GM23338 (cell line): ENCODE measurements at regions not wholly inside any gene's neighbourhood (a gene's known extent, or its start where the extent isn't known, plus 50 kb on each side); places are given as distances from the start of the nearest gene placed in this dataset.

Source experiments
- ATAC-seq: fragments of 200-7000 bp; cut with Tn5 transposase; 3 replicates; pipeline ENCODE4 v1.9.1; 2020
- DNase-seq: peaks from one replicate; pipeline ENCODE4 v3.0.0-alpha.2; 2015; ENCODE audit warnings: low spot score
- H2AFZ ChIP-seq: fragments of 200-600 bp; sonication (generic); 2 replicates; pipeline ENCODE4 v1.8.0; 2016; ENCODE audit warnings: antibody characterized with exemption, mild to moderate bottlenecking, moderate library complexity
- H3F3A ChIP-seq: fragments of 200-600 bp; sonication (generic); replicated peaks from 2 replicates; pipeline ENCODE4 v1.8.0; 2017; ENCODE audit warnings: antibody characterized with exemption, mixed run types, low read depth
- H3K27ac ChIP-seq: fragments of 200-600 bp; sonication (generic); 2 replicates; pipeline ENCODE4 v1.6.1; 2016; ENCODE audit warnings: low read depth
- H3K27me3 ChIP-seq: fragments of 200-600 bp; sonication (generic); 2 replicates; pipeline ENCODE4 v1.8.0; 2016; ENCODE audit warnings: mild to moderate bottlenecking, mixed run types, moderate library complexity; ENCODE audit not compliant: insufficient read depth
- H3K36me3 ChIP-seq: fragments of 200-600 bp; sonication (generic); 2 replicates; pipeline ENCODE4 v1.8.0; 2016; ENCODE audit warnings: mild to moderate bottlenecking; ENCODE audit not compliant: insufficient read depth
- H3K4me1 ChIP-seq: fragments of 200-600 bp; sonication (generic); 2 replicates; pipeline ENCODE4 v1.8.0; 2016; ENCODE audit warnings: mild to moderate bottlenecking, moderate library complexity; ENCODE audit not compliant: insufficient read depth
- H3K4me2 ChIP-seq: fragments of 200-600 bp; sonication (generic); 2 replicates; pipeline ENCODE4 v1.7.1; 2017; ENCODE audit warnings: mixed run types
- H3K4me3 ChIP-seq: fragments of 200-600 bp; sonication (generic); 2 replicates; pipeline ENCODE4 v1.6.1; 2016; ENCODE audit warnings: mixed run types
- H3K79me2 ChIP-seq: fragments of 200-600 bp; sonication (generic); replicated peaks from 2 replicates; pipeline ENCODE4 v1.8.0; 2017; ENCODE audit warnings: mild to moderate bottlenecking; ENCODE audit not compliant: insufficient read depth
- H3K9me2 ChIP-seq: fragments of 200-600 bp; sonication (generic); 2 replicates; pipeline ENCODE4 v1.8.0; 2017; ENCODE audit not compliant: insufficient read depth
- H4K20me1 ChIP-seq: fragments of 200-600 bp; sonication (generic); replicated peaks from 2 replicates; pipeline ENCODE4 v1.8.0; 2017; ENCODE audit warnings: mild to moderate bottlenecking; ENCODE audit not compliant: insufficient read depth
- H3K27ac Mint-ChIP-seq: 2 replicates; pipeline ENCODE4 v1.8.0; 2020; ENCODE audit warnings: inconsistent platforms, mild to moderate bottlenecking, moderate library complexity, mixed read lengths
- H3K27me3 Mint-ChIP-seq: 3 replicates; pipeline ENCODE4 v1.8.0; 2022; ENCODE audit warnings: low read depth, mild to moderate bottlenecking, moderate library complexity, mixed read lengths, inconsistent platforms; ENCODE audit not compliant: insufficient read depth, poor library complexity
- H3K36me3 Mint-ChIP-seq: 3 replicates; pipeline ENCODE4 v1.8.0; 2021; ENCODE audit warnings: low read depth, mild to moderate bottlenecking, inconsistent platforms, moderate library complexity, mixed read lengths
- H3K4me1 Mint-ChIP-seq: 3 replicates; pipeline ENCODE4 v1.8.0; 2020; ENCODE audit warnings: mild to moderate bottlenecking, inconsistent platforms, mixed read lengths
- H3K4me3 Mint-ChIP-seq: 3 replicates; pipeline ENCODE4 v1.8.0; 2021; ENCODE audit warnings: moderate library complexity, mild to moderate bottlenecking, inconsistent platforms, mixed read lengths
- H3K9me3 Mint-ChIP-seq: 3 replicates; pipeline ENCODE4 v1.8.0; 2020; ENCODE audit warnings: moderate library complexity, mild to moderate bottlenecking, inconsistent platforms, mixed read lengths
- EZH2phosphoT487 ChIP-seq: fragments of 200-600 bp; sonication (generic); IDR thresholded peaks from one replicate; pipeline ENCODE4 v1.8.1; 2018; ENCODE audit warnings: antibody characterized with exemption; ENCODE audit not compliant: unreplicated experiment
- JUNB ChIP-seq: IDR thresholded peaks from one replicate; pipeline ENCODE4 v1.6.1; 2016; ENCODE audit warnings: antibody characterized with exemption; ENCODE audit not compliant: unreplicated experiment
- NANOG ChIP-seq: IDR thresholded peaks from 2 replicates; pipeline ENCODE4 v1.6.1; 2016; ENCODE audit warnings: antibody characterized with exemption, borderline replicate concordance
- POLR2AphosphoS5 ChIP-seq: IDR thresholded peaks from 2 replicates; pipeline ENCODE4 v1.6.1; 2016; ENCODE audit warnings: antibody characterized with exemption, low read depth
- REST ChIP-seq: IDR thresholded peaks from one replicate; pipeline ENCODE4 v1.6.1; 2018; ENCODE audit warnings: antibody characterized with exemption; ENCODE audit not compliant: unreplicated experiment
- STAT1 ChIP-seq: IDR thresholded peaks from one replicate; pipeline ENCODE4 v1.6.1; 2016; ENCODE audit warnings: antibody characterized with exemption; ENCODE audit not compliant: unreplicated experiment
- ZNF114 ChIP-seq: fragments of 250-450 bp; sonication (Bioruptor Pico); IDR thresholded peaks from 2 replicates; pipeline ENCODE4 v1.5.0; 2020; ENCODE audit warnings: mild to moderate bottlenecking, moderate library complexity
- ZNF331 ChIP-seq: fragments of 250-450 bp; sonication (Bioruptor Pico); IDR thresholded peaks from 2 replicates; pipeline ENCODE4 v1.5.0; 2020; ENCODE audit warnings: low read depth, mild to moderate bottlenecking, moderate library complexity
- ZNF462 ChIP-seq: fragments of 250-450 bp; sonication (Bioruptor Pico); IDR thresholded peaks from 2 replicates; pipeline ENCODE4 v1.5.0; 2020; ENCODE audit warnings: mild to moderate bottlenecking, moderate library complexity
- TF ChIP-seq, protein P1 (sequence below): IDR thresholded peaks from 2 replicates; pipeline ENCODE4 v1.6.1; 2016; ENCODE audit warnings: antibody characterized with exemption

GRCh38 chr9:115379719-115380118 is 261.8 kb upstream of the TNC start (continued):
- TF ChIP-seq REST (no peak), ZNF114 (CRISPR knock-in tag) (no peak), ZNF331 (no peak), EZH2phosphoT487 (no peak)
- TF ChIP-seq, protein P1, sequence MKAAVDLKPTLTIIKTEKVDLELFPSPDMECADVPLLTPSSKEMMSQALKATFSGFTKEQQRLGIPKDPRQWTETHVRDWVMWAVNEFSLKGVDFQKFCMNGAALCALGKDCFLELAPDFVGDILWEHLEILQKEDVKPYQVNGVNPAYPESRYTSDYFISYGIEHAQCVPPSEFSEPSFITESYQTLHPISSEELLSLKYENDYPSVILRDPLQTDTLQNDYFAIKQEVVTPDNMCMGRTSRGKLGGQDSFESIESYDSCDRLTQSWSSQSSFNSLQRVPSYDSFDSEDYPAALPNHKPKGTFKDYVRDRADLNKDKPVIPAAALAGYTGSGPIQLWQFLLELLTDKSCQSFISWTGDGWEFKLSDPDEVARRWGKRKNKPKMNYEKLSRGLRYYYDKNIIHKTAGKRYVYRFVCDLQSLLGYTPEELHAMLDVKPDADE, result no peak

DNA sequence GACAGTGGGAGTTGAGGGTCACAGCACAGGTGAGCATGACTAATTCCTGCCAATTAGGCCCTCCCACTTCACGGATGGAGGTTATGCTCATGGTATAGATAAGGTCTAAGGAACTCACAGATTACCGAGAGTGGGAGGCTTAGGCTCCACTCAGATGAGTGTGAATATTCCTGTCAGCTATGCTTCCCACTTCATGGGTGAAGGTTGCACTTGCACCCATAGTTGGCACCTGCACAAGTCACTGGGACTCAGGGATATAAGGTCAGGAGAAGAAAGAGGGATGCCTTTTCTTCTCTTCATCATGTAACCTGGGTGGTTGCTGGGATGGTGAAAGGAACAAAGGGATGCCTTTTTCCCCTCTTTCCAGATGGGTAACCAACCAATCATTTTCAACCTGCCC is 264.9 kb upstream of the TNC start:
- Mint-ChIP-seq H3K27me3 (peaks cover 2% of the 10 kb centered on the region), H3K4me3 (no peak overlapping the region), H3K27ac (no peak overlapping the region), H3K9me3 (peaks cover 46% of the 10 kb centered on the region), H3K4me1 (no peaks in the 10 kb centered on the region), H3K36me3 (peaks cover 25% of the 10 kb centered on the region)
- no peak overlapping the region for H3K4me2 ChIP-seq
- no peaks in the 10 kb centered on the region for H3K79me2 ChIP-seq
- H3K9me2 ChIP-seq, result no peaks in the 10 kb centered on the region; the same call in 1 of the 2 replicates
- H3K27me3 ChIP-seq, result no peaks in the 10 kb centered on the region
- no peaks in the 10 kb centered on the region for H3F3A ChIP-seq
- no peak overlapping the region for H3K4me3 ChIP-seq
- H3K36me3 ChIP-seq, result peaks cover 5% of the 10 kb centered on the region; the same call in 1 of the 2 replicates
- DNase-seq (no peak), ATAC-seq (no peak)
- no peak overlapping the region for H3K27ac ChIP-seq
- H2AFZ ChIP-seq, result no peak overlapping the region
- no peaks in the 10 kb centered on the region for H4K20me1 ChIP-seq
- no peaks in the 10 kb centered on the region for H3K4me1 ChIP-seq
- TF ChIP-seq REST (no peak), ZNF114 (CRISPR knock-in tag) (no peak), STAT1 (no peak), ZNF462 (CRISPR knock-in tag) (no peak), ZNF331 (no peak), POLR2AphosphoS5 (no peak), NANOG (no peak), JUNB (no peak)
